Astrocyte of the cerebellum (primary cell): ENCODE measurements at regions not wholly inside any gene's neighbourhood (a gene's known extent, or its start where the extent isn't known, plus 50 kb on each side); places are given as distances from the start of the nearest gene placed in this dataset.
"Not testable (repeated sequence)": the region's sequence is repeated elsewhere in the genome, so short reads cannot be mapped to it uniquely, and the experiment has no call there.

Experiments used
- DNase-seq: peaks from one replicate; pipeline ENCODE4 v3.0.0-alpha.2; 2011; ENCODE audit warnings: low read depth
- H3K4me3 ChIP-seq: 2 replicates; pipeline ENCODE4 v1.5.1; 2011; ENCODE audit warnings: mild to moderate bottlenecking, low read depth, low read length, moderate library complexity
- CTCF ChIP-seq: IDR thresholded peaks from 2 replicates; pipeline ENCODE4 v1.5.1; 2012; ENCODE audit warnings: low read length, low read depth, moderate library complexity, mild to moderate bottlenecking; ENCODE audit errors: missing control alignments
- in situ Hi-C: cut with HindIII; loops from 2 replicates; pipeline ENCODE4 v1.10.0; 2017; ENCODE audit warnings: low sequenced_read_pairs

DNA sequence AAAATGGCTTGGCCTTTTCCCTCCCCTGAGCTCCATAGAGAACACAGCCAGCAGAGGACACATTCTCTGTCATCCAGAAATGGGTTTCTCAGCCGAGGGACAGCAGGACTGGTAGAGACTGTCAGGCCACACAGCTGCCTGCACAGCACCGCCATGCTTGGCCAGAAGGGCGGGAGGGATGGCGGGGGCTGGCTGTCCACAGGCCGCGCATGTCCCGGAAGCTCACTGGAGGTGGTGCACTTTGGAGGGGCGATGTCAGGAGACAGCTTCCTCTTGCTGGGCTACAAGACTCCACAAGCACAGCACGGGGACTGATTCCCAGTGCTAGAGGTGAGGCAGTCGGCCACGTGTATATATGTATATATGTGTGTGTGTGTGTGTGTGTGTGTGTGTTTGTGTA, 125.3 kb downstream of the GOLGA6L4 start:
- H3K4me3 ChIP-seq, DNase-seq, in situ Hi-C loops: not testable (repeated sequence)

GRCh38 chr15:84384421-84384820, 148.8 kb downstream of the GOLGA6L4 start:
- in situ Hi-C loops, H3K4me3 ChIP-seq, DNase-seq: not testable (repeated sequence)

DNA sequence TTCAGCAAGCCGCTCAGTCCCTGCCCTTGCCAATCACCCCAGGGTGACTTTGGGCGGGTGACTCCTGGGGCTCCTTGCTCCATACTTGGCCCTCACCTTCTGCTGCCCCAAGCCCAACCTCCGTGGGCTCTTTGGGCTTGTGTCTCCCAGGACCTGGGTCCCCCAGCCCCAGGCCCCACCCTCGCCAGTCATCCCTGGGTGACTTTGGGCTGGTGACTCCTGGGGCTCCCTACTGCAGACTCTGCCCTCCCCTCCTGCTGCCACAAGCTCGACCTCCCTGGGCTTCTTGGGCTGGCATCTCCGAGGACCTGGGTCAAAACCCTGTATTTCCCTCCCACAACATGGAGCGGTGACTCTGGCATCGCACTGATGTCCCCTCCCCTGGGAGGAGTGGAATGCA, 151.5 kb downstream of the GOLGA6L4 start:
- in situ Hi-C loops: no loop called here
- no peak for TF ChIP-seq CTCF
- DNase-seq: no peak
- H3K4me3 ChIP-seq: no peak overlapping the region

GRCh38 chr15:84388201-84388600, 152.6 kb downstream of the GOLGA6L4 start:
- H3K4me3 ChIP-seq, in situ Hi-C loops, DNase-seq: not testable (repeated sequence)

DNA sequence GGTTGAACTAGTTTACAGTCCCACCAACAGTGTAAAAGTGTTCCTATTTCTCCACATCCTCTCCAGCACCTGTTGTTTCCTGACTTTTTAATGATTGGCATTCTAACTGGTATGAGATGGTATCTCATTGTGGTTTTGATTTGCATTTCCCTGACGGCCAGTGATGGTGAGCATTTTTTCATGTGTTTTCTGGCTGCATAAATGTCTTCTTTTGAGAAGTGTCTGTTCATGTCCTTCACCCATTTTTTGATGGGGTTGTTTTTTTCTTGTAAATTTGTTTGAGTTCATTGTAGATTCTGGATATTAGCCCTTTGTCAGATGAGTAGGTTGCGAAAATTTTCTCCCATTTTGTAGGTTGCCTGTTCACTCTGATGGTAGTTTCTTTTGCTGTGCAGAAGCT, 153.1 kb downstream of the GOLGA6L4 start:
- in situ Hi-C loops, DNase-seq: not testable (repeated sequence)

GRCh38 chr15:84390324-84390723, 154.8 kb downstream of the GOLGA6L4 start:
- DNase-seq, H3K4me3 ChIP-seq, in situ Hi-C loops: not testable (repeated sequence)

More for the DNA sequence above, 153.1 kb downstream of the GOLGA6L4 start:
- not testable (repeated sequence) for H3K4me3 ChIP-seq

DNA sequence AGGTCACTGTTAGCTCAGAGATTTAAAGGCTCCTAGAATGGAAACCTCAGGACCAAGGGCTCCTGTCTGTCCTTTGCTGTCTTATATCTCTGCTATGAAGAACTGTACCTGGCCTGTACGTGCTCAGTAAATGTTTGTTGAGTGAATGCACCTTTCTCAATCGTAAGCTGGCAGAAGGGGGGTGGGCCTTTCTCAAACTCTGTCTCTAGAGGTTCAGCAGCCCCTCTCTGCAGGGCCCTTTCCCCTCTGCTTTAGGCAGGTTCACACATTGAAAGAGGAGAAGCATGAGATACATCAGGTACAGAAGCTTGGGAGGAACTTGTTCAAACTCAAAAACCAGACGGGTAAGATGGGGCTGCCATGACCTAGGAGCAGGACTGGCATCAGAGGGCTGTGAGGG, 155.6 kb downstream of the GOLGA6L4 start:
- DNase-seq: no peak
- no peak overlapping the region for H3K4me3 ChIP-seq
- TF ChIP-seq CTCF: no peak
- in situ Hi-C loops: no loop called here

DNA sequence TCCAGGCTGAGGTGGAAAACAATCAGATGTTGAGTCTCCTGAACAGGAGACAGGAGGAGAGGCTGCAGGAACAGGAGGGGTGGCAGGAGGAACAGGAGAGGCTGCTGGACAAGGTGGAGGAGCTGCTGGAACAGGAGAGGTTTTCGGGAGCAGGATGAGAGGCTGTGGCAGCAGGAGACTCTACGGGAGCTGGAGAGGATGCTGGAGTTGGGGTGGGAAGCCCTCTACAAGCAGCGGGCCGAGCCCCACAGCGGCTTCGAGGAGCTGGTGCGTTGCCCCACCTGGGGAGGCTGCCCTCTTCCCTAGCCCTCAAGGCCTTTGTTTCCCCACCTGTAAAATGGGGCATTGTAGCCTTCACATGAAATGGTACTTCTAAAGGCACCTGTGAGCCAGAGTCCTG, 156.4 kb downstream of the GOLGA6L4 start:
- in situ Hi-C loops, DNase-seq, H3K4me3 ChIP-seq: not testable (repeated sequence)

GRCh38 chr15:84393386-84393936, 157.9 kb downstream of the GOLGA6L4 start:
- DNase-seq, H3K4me3 ChIP-seq, in situ Hi-C loops: not testable (repeated sequence)

DNA sequence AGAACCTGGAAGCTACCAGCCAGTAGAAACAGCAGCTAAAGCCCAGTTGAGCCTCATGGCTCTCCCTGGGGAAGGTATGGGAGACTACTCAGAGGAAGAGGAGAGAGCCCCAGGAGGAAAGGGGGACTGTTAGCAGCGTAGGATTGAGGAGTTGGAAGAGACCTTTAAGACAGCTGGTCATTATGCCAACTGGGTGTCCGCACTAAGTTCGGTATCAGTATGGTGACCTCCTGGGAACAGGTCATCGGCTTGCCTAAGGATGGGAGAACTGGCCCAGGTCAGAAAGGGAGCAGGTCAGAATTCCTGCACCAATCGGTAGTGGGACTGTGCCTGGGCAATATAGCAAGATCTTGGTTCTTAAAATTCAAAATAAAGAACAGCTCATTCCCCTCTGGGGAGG, 158.4 kb downstream of the GOLGA6L4 start:
- DNase-seq, H3K4me3 ChIP-seq, in situ Hi-C loops: not testable (repeated sequence)

DNA sequence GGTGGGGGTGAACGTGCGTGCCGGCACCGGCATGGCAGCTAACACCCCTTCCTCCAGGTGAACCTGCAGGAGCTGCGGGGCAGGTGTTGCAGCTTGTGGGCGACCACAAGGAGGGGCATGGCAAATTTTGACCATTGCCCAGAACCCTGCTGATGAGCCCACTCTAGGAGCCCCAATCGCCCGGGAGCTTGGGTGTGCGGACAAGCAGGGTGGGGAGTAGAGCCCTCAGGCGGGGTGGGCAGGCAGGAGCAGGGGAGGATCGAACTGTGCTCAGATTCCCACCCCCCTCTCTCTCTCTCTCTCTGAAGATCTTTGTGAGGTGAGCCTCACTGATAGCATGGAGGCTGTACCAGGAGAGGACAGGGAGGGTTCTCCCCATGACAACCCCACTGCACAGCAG, 159.8 kb downstream of the GOLGA6L4 start:
- DNase-seq, H3K4me3 ChIP-seq, in situ Hi-C loops: not testable (repeated sequence)

DNA sequence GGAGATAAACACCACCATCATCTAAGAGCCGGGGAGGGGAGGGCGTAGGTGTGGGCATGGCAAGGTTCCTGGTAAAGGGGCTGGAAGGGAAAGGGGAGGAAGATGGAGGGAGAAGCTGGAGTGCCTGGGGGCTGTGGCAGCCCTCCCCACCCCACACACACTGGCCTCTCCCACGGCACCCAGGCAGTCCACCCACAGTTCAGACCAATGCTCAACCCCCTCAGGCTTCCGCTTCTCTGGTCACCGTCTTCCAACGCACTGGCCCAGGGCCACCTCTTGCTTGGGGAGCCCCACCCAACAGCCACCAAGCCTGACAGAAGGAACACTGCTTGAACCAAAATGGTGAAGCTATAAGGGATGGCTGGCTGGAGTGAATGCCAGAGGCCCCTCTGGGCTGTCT, 160.3 kb downstream of the GOLGA6L4 start:
- H3K4me3 ChIP-seq, DNase-seq, in situ Hi-C loops: not testable (repeated sequence)

- DNase-seq, H3K4me3 ChIP-seq, in situ Hi-C loops: not testable (repeated sequence)
These were observed 161.5 kb downstream of the GOLGA6L4 start for GRCh38 chr15:84397066-84397465.

DNA sequence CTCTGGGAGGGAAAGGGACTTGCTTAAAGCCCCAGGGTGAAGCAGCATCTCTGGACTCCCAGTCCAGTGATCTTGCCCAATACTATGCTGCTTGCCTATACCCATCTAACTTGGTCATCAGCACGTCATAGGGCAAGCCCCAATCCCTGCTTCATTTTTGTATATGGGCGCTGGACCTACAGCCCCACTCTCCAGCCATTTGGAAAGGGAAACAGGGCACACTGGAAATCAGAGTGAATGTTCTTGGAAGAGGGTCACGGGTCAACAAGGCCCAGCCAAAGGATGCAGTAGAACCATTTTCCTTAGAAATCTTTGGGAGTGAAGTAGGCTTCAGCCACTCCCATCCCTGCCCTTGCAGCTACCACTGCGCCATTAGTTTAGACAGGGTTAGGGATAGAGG, 162.5 kb downstream of the GOLGA6L4 start:
- DNase-seq, in situ Hi-C loops, H3K4me3 ChIP-seq: not testable (repeated sequence)
